Posterior vena cava (tissue), 2 donors: ENCODE measurements at regions not wholly inside any gene's neighbourhood (a gene's known extent, or its start where the extent isn't known, plus 50 kb on each side); places are given as distances from the start of the nearest gene placed in this dataset.

Experiments
- DNase-seq: peaks from one replicate; pipeline ENCODE4 v3.0.0-alpha.2; 2020; ENCODE audit warnings: low spot score
- intact Hi-C, 2 donors: fragments of 100-400 bp; cut with DNase I; formaldehyde crosslinking; loops; one replicate each; pipeline versions ENCODE4 v1.14.1 to v1.14.2; 2022 to 2023
- donor health status: DM: yes; HTN: yes; CAD: no.
- donor health status: DM: yes; HTN: yes; CAD: no.

DNA sequence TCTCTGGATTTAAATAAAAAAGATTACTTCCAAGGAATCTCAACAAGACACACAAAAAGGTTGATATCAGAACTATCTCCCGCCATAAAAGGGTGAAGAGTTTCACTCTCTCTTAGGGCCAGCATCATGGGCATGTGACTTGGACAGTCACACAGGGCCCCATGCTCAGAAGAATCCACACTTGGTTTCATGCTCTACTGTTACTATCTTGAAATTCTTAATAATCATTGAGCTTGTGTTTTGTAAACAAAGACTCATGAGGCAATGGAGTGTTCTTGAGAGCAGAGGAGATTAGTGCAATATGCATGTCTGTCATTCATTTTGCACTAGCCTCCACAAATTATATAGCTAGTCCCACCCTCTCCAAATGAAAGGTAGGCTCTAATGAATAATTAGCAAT is 58.4 kb downstream of the HMHB1 start:
- intact Hi-C loops, result no loop called here
- DNase-seq, result no peak

DNA sequence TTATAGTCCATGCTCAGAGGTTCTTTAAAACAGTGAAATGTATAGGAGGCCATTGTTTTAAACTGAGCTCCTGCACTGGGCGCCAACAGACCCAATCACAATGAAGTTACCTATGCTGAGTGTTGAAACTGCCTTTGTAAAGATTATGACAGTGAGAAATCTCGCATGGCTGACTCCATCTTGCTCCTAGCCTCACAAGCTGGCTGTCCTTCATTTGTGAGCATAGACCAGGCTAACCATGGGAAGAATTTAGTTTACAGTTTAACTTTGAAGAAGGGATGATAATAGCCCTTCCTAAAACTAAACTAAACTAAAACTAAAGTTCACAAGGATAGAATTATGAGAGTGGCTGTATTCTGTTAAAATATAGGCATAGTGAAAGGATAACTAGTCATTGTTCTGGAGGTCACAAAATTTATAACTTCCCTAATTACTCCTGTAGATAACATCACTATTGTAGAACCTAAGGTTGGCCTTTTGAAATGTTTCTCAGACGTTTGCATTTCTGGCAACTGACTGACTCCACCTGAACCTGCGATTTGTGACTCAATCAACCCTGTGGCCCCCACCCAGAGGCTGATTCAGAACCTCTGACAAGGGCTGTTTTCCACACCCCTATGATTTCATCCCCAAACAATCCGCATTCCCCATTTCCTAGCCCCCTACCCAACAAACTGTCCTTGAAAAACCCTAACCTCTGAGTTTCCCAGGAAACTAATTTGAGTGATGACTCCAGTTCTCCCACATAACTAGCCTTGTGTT is 59.1 kb downstream of the HMHB1 start:
- intact Hi-C loops, result no loop called here
- no peak for DNase-seq

DNA sequence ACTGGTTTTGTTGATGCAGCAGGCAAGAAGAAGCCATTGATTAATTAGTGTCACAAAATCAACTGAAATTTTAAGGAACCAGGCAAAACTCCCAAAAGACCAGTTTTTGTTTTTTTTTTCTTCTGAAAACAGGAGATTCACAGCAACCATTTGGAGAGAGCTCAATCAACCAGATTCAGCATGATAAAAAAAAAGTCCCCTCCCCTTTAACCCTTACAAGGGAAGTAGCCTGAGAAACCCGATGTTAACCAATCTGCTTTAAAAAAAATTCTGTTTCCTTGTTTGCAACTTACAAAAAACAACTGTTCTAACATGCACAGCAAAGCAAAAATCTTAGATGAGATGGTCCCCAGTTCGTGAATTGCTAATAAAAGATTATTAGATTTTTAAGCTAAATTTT is 59.7 kb downstream of the HMHB1 start:
- no peak for DNase-seq
- intact Hi-C loops, result no loop called here

DNA sequence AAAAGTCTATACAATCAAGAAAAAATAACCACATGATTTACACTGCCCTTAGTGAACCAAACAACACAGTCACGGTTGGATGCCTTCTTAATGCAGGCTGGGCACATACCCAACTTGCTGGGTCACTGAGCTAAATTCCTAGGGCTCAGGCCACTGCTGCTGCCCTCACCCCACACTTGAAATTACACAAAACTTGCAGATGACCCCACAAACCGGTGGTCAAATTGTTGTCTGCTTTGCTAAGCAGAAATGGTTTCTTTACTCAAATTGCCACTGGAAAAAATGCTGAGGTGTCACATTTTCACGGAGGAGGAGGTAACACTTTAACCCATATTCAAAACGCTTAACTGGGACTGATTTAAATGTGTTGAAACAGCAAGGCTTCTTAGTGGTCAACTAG is 62.4 kb downstream of the HMHB1 start:
- DNase-seq, result no peak

DNA sequence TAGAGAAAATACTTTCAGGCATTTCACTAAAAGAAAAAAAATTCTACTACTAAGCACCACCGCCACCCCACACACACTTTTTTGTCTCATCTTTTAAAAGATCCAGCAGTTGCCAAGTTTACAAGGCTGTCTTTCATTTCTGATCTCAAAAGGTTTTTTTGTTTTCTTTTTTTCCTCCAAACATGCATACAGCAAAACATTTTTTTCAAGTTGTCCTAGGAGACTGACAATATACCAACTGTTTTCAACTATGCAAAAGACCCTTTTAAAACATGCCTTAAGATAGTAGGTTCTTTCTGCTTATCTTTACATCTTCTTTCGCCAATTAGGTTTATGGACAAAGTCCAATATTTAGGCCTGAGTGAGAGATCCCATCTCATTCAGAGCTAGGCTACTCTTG is 65.2 kb downstream of the HMHB1 start:
- intact Hi-C loops, result no loop called here
- DNase-seq, result no peak

More for the DNA sequence above, 62.4 kb downstream of the HMHB1 start:
- intact Hi-C loops, result no loop called here

DNA sequence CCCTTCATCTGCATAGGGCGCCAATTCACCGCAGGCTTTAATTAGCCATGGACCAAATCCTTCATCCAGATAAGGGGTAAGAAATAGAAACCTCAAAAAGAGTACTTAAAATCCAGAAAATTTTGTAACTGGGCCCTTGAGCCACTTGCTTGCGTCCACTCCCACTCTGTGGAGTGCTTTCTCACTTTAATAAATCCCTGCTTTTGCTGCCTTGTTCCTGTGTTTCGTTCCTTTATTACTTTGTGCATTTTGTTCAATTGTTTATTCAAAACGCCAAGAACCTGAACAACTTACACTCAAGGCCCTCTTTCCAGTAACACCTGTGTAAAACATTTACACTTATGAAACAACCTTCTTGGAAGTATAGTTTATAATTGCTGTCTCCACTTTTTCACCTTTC is 66.5 kb downstream of the HMHB1 start:
- no peak for DNase-seq
- intact Hi-C loops, result no loop called here

DNA sequence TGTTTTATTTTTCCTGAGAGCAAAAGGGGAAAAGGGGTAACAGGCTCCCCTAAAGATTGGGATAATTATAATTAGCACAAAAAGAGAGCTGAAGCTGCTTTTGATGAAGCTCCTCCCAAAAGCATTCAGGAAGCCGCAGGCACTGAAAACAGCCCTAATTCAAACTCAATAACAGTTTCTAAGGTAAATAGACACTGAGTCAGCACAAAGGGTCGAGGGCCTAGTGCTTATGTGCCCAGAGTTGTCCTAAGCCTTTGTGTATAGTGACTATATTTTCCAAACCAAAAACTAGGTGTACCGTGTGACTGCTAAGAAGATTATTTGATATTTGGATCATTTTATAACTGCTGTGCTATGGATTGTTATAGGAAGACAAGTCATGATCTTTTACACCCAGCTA is 67.7 kb downstream of the HMHB1 start:
- intact Hi-C loops, result no loop called here
- DNase-seq, result no peak

DNA sequence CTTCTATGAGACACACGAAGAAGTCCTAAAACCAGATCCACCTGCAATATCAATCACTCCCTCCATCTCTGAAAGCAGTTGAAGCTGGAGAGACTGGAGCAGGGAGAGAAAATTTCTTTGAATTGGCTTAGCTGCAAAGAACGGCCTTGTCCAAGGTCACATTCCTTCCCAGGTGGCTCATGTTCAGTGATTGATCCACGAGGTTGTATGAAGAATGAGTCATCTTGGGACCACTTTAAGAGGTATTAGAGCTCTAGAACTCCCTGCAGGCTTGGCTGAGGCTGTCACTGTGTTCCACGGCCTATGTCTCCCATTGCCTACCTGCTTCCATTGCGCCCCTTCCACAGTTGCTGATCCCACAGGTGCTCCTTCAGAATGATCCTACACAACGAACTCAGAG is 68.2 kb downstream of the HMHB1 start:
- intact Hi-C loops, result no loop called here
- DNase-seq, result no peak

DNA sequence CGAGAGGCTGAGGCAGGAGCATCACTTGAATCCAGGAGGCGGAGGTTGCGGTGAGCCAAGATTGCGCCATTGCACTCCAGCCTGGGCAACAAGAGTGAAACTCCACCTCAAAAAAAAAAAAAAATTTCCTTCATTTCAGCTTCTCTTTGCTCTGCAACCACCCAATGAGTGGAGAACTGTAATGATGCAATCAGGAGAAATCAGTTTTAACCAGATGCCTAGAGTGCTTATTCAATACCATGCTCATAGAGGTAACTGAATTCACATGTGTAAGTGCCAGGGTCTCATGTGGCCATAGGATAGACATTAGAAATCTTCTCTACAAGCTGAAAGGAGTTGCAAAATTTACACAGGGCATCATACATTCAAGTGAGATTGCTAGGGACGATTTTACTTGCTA is 70.6 kb downstream of the HMHB1 start:
- intact Hi-C loops, result no loop called here

DNA sequence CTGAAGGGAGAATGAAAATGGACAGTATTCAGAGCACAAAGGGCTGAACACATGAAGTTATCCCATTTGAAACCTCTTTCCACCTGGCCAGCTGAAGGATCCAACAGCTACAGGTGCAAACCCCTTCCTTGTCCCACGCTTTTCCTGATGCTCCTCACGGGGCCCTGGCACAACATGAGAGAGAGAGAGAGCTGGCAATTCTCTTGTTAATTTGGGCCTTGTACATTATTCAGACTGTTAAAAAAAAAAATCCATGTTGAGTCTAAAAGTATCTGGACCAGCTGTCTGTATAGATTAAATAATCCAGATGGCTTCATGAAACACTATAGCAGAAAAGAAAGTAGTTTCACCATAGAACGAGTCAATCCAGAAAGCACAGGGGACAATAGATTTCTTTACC is 74.1 kb downstream of the HMHB1 start:
- no peak for DNase-seq
- intact Hi-C loops, result no loop called here

More for the DNA sequence above, 70.6 kb downstream of the HMHB1 start:
- DNase-seq, result no peak

DNA sequence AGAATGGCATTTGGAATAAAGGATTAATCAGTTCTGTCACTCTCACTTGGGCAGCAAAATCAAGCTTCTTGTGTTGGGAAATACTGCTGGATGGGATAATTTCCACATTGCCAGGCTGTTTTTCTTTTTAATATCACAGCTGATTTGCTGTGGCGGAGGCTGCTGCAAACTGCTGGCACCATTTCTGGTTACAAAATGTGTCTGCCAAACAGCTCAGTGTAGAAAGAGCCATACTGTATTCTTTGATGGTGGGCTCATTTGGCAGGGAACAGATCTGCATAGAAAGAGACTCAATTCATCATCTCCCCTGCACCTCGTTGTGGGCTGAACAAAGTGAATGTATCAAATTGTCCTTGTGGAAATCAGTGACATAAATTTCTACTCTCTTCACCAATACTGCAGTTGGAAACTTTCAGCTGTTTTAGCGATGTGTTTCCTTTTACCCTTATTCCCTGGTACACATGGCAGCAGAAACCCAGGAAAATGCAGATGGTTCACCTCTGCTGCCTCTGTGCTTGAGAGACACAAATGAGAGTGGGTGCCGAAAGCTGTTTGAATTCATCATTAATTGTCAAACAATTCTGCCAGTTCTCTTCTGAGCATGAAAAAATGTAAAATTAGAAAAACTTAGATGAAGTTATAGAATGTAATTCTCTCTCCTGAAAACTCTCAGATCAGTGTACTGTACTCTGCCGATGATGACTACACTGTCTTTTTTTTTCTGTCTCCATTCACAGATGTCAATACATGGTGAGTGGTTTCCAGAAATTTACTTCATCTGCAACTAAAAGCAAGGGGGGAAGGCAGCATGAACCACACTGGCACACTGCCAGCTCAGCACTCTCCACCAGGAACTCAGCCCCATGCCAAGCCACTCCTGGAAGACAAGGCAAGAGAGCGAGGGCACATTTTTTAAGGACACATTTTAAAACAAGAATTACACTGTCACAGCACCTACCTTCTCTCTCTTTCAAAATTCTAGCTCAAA is 75.0 kb downstream of the HMHB1 start:
- intact Hi-C loops, result no loop called here
- no peak for DNase-seq

DNA sequence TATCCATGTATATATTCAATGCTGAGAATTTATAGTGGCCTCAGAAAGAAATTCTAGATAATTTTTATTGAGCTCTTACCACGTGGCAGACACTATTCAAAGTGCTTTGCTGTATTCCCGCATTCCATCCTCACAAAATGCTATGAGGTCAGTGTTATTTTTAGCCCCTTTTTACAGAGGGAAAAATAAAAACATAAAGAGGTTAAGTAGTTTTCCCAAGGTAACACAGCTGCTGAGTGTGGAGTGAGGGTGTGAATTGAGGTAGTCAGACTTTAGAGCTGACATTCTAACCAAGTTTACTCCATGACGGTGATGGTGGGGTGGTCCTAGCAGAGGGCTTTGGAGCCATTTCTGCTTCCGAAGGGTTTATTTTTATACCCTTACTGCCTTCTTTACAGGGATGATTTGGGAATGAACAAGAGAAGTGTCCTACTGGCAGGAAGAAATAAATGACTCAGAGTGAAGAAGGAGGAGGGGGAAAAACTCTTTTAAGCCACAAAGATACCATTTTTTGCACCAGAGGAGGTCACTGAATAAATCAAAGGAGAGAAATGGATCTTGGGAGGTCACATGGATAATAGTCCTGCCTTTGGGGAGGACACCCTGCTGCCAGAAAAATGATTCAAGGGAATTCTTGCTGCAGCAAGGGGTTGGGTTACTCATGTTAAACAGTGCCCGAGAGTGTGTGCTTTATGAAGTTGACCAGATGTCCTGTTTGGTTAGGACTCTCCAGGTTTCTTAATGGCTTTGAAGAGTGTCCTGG is 76.1 kb downstream of the HMHB1 start:
- no peak for DNase-seq
- intact Hi-C loops, result no loop called here

DNA sequence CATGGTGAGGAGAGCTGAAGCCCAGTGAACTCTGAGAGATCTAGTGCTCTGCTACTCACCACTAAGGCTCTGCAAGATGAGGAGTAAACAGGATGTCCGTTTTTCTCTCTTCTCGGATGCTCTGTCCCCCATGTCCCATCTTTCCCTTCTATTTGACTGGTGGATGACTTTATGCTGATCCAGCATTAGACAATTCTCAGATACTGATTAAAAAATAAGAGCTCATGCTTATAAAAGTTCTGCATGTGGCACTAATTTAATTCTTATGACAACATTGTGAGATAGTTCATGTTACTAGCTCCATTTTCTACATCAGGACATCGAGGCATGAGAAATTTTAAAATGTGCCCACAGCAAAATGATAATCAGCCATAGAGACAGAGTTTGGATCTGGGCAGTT is 77.0 kb downstream of the HMHB1 start:
- intact Hi-C loops, result no loop called here
- DNase-seq, result no peak

DNA sequence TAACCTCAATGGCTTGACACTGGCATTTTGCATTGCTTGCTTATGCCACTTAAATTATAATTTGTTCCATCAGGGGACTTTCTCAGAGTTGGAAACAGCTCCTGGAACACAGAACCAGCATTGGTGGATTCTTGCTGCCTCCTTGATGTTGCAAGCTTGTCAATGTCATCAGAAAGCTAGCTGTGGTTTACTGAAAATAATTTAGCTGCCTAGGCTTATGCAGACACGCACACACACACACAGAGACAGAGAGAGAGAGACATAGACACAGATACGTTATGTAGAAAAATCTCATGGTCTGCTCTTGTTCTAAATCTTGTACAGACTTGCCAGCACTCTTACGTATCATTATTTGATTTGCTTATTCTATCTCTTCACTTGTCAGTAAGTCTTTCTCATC is 78.0 kb downstream of the HMHB1 start:
- DNase-seq, result no peak
- intact Hi-C loops, result no loop called here

DNA sequence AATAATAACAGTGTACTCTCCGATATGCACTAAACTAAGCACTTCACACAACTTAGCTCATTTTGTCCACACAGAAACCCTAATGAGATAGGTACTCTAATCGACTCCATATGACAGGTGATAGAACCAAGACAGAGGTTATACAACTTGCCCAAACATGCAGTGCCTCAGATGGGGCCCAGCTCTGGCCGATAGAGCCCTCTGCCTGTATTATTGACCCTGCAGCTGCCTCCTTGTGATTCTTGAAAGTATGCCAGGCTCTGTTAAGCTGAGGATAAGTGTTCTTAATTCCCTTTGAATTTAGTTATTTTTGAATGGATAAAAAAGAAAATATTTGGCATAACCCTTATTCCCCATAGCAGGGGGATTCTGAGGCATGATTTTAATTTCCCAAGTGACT is 78.5 kb downstream of the HMHB1 start:
- DNase-seq, result no peak
- intact Hi-C loops, result no loop called here

DNA sequence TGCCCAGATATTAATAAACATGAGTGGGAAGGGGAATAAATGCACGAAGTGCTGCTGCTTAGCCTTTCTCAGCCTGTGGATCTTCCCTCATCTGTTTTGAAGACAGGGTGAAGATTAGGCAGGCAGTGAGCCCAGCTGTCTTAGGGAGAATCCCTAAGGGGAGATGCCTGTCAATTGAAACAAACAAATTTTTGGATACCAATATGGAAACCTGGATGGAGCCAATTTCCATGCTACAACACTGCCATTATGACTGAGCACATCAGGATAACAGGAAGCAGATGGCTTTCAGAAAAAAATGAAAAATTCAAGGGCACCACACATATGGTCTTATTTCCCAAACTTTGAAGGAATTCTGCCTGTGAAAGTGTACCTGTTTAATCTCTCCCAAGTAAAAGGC is 80.3 kb downstream of the HMHB1 start:
- intact Hi-C loops, result no loop called here
- no peak for DNase-seq

DNA sequence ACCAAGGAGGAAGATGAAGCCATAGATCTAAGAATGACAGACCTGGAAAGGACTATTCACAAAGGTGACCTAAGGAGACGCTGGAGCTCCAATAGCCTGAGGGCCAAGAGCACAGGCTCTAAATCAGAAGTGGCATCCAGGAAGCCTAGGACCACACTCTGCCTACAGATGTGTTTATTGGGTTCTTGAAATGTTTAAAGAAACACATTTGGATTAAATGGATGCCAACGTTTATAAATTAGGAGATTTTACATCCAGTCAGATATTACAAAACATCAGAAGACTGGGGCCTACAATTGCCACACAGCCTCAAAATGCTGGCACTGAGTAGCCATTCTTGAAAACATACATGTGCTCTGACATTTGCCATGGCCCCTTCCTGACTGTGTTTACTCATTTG is 80.9 kb downstream of the HMHB1 start:
- intact Hi-C loops, result no loop called here

DNA sequence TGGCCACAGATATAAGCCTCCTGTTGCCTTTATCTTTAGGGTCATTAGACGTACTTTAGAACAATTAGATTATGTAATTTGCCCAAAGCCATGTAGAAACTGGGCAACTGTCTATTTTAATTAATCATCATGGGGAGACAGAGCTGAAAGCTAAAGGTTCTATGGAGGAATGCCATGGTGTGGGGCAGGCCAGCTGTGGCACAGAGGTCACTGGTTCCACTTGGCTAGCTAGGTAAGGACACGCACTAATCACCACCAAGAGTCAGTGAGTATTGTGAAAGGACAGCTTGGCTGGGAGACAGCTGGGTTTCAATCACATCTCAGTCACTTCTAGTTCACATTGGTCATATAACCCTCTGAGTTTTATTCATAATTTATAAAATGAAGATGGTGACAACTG is 81.7 kb downstream of the HMHB1 start:
- intact Hi-C loops, result no loop called here
- DNase-seq, result no peak

More for the DNA sequence above, 80.9 kb downstream of the HMHB1 start:
- DNase-seq, result no peak

DNA sequence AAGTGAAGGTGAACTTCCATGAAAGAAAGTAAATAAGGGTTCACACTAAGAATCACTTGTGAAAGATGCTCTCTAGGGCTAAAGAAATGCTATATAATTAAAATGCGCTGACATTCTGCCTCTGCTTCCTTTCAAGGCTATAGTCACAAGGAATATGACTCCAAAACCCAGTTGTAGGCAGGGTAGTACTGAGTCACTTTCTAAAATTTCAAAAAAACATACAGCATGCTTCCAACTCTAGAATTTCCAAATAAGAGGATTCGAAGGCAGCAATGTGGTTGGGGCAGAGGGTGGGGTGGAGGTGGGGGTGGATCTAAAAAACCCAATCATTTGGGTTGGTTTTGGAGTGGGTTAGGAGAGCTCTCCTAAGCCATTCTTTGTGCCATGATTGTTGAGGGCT is 84.6 kb downstream of the HMHB1 start:
- DNase-seq, result no peak
- intact Hi-C loops, result no loop called here

DNA sequence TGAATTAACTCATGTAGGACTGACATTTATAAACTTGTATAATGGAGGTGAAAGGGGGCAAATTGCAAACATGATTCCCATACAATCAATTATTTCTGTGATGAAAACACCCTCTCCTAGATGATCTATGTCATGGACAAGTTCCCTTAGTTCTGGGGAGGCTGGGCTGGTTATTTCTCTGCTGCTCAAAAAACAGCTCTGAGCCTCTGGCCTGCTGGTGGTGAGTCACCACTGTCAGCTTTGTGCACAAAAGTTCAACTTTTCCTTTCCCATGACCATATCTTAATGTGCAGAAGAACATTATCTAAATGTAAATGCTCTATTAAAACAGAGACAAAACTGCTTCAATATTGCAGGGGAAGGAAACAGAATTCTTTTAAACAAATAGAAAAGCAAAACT is 85.0 kb downstream of the HMHB1 start:
- intact Hi-C loops, result no loop called here
- DNase-seq, result no peak
